ENCODE measurements at regions not wholly inside any gene's neighbourhood (a gene's known extent, or its start where the extent isn't known, plus 50 kb on each side); places are given as distances from the start of the nearest gene placed in this dataset.

DNA sequence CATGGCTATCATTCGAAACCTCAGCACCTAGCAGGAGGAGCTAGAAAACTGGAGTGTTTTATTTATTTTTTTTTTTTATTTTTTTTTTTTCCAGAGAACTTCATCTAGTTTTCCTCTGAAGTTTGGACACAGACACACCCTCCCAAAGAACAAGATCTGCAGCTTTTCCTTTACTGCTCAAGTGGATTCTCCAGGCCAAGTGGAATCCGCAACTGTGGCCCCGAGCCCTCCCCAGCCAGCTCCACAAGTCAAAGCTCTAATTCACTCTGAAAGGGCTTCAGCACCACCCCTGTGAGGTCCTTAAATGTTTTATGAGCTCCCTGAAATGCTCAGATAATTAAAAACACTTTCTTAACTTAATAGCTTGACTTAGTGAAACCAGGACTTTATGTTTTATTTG, 332.1 kb upstream of the DYNLRB2 start:
- TF ChIP-seq GATA2 (IDR thresholded peaks at IDR 0.05; ENCODE audit: low read depth, low read length) (no peak), GATA3 (IDR thresholded peaks at IDR 0.05; ENCODE audit: low read depth, low read length) (no peak)
